ENCODE measurements at regions not wholly inside any gene's neighbourhood (a gene's known extent, or its start where the extent isn't known, plus 50 kb on each side); places are given as distances from the start of the nearest gene placed in this dataset.
"Not testable (repeated sequence)": the region's sequence is repeated elsewhere in the genome, so short reads cannot be mapped to it uniquely, and the experiment has no call there.

GRCh38 chr5:172529896-172530295 lies 75.6 kb upstream of the SH3PXD2B start:
- no peak for DNase-seq (ENCODE audit: low spot score)

GRCh38 chr5:172528440-172528839 lies 74.1 kb upstream of the SH3PXD2B start:
- DNase-seq (ENCODE audit: low spot score): no peak

GRCh38 chr5:172527559-172527958 lies 73.2 kb upstream of the SH3PXD2B start:
- DNase-seq (ENCODE audit: low spot score): no peak

GRCh38 chr5:172525996-172526360 lies 71.7 kb upstream of the SH3PXD2B start:
- DNase-seq (ENCODE audit: low spot score): no peak

- no peak for DNase-seq (ENCODE audit: low spot score)
Measured at GRCh38 chr5:172525307-172525995, 71.1 kb upstream of the SH3PXD2B start.

GRCh38 chr5:172524573-172525021 lies 70.3 kb upstream of the SH3PXD2B start:
- DNase-seq (ENCODE audit: low spot score): no peak

GRCh38 chr5:172523146-172523745 lies 68.9 kb upstream of the SH3PXD2B start:
- DNase-seq (ENCODE audit: low spot score): no peak

GRCh38 chr5:172521338-172521932 lies 67.1 kb upstream of the SH3PXD2B start:
- no peak for DNase-seq (ENCODE audit: low spot score)

GRCh38 chr5:172511952-172512351 lies 57.6 kb upstream of the SH3PXD2B start:
- DNase-seq (ENCODE audit: low spot score): no peak

GRCh38 chr5:172509405-172509781 lies 55.1 kb upstream of the SH3PXD2B start:
- DNase-seq (ENCODE audit: low spot score): no peak

- DNase-seq (ENCODE audit: low spot score): no peak
Measured at GRCh38 chr5:172508471-172509404, 54.4 kb upstream of the SH3PXD2B start.

GRCh38 chr5:172507485-172507884 lies 53.2 kb upstream of the SH3PXD2B start:
- DNase-seq (ENCODE audit: low spot score): not testable (repeated sequence)

- no peak for DNase-seq (ENCODE audit: low spot score)
Measured at GRCh38 chr5:172506921-172507320, 52.6 kb upstream of the SH3PXD2B start.

GRCh38 chr5:172506251-172506650 lies 51.9 kb upstream of the SH3PXD2B start:
- no peak for DNase-seq (ENCODE audit: low spot score)

GRCh38 chr5:172505845-172506244 lies 51.5 kb upstream of the SH3PXD2B start:
- DNase-seq (ENCODE audit: low spot score): no peak

- DNase-seq (ENCODE audit: low spot score): no peak
Measured at GRCh38 chr5:172505403-172505759, 51.1 kb upstream of the SH3PXD2B start.

GRCh38 chr5:172504701-172505402 lies 50.5 kb upstream of the SH3PXD2B start:
- no peak for DNase-seq (ENCODE audit: low spot score)

GRCh38 chr5:172503925-172504700 lies 49.8 kb upstream of the SH3PXD2B start:
- DNase-seq (ENCODE audit: low spot score): no peak
